B cell (primary cell): ENCODE measurements at regions not wholly inside any gene's neighbourhood (a gene's known extent, or its start where the extent isn't known, plus 50 kb on each side); places are given as distances from the start of the nearest gene placed in this dataset.

Experiments used
- ATAC-seq: fragments of 200-7000 bp; cut with Tn5 transposase; one replicate; pipeline ENCODE4 v1.10.0; 2021; ENCODE audit warnings: low read depth, mild to moderate bottlenecking, moderate number of reproducible peaks, moderate library complexity
- CTCF ChIA-PET: fragments of 350-600 bp; sonication (Branson Sonifier 250); formaldehyde crosslinking; loops from one replicate; lab custom pipeline; 2021; ENCODE audit warnings: antibody characterized with exemption, inconsistent platforms; lab: Charles Lee
- POLR2A ChIA-PET: fragments of 350-600 bp; sonication (Branson Sonifier 250); formaldehyde crosslinking; loops from one replicate; lab custom pipeline; 2021; ENCODE audit warnings: antibody characterized with exemption; lab: Charles Lee
- DNase-seq: peaks from one replicate; pipeline ENCODE4 v3.0.0; 2013
- H2AFZ ChIP-seq: 2 replicates; pipeline ENCODE4 v1.6.1; 2012; ENCODE audit warnings: mild to moderate bottlenecking, low read depth, low read length; ENCODE audit not compliant: insufficient read depth, poor library complexity, severe bottlenecking
- H3K27ac ChIP-seq, 2 donors: 1 replicate in 1 of 2; 2 replicates in 1 of 2; pipeline ENCODE4 v1.5.1; 2012 to 2013; ENCODE audit warnings: low read length in 2 of 2, mild to moderate bottlenecking in 2 of 2, moderate library complexity in 1 of 2
- H3K27me3 ChIP-seq, 4 experiments: fragments of 200-600 bp in 1 of 4; sonication (generic) in 1 of 4; replicated peaks in 1 of 4; 1 replicate in 2 of 4; 2 replicates in 2 of 4; pipeline versions ENCODE4 v1.6.1 to v1.7.0; 2013 to 2016; ENCODE audit warnings: low read length in 3 of 4, mild to moderate bottlenecking in 2 of 4, mixed read lengths in 1 of 4, moderate library complexity in 1 of 4; ENCODE audit not compliant: insufficient read depth in 4 of 4, control insufficient read depth in 3 of 4; ENCODE audit errors: control extremely low read depth in 1 of 4
- H3K36me3 ChIP-seq, 2 experiments: replicated peaks in 1 of 2; 1 replicate in 1 of 2; 2 replicates in 1 of 2; pipeline versions ENCODE4 v1.6.1 to v1.7.1; 2013; ENCODE audit warnings: low read length in 1 of 2; ENCODE audit not compliant: insufficient read depth in 2 of 2, control insufficient read depth in 1 of 2; ENCODE audit errors: control extremely low read depth in 1 of 2, extremely low read depth in 1 of 2
- H3K4me1 ChIP-seq, 2 donors: fragments of 200-600 bp in 1 of 2; sonication (generic) in 1 of 2; 1 replicate in 1 of 2; 2 replicates in 1 of 2; pipeline versions ENCODE4 v1.5.1 to v1.6.1; 2013 to 2017; ENCODE audit warnings: low read length in 2 of 2; ENCODE audit not compliant: control insufficient read depth in 2 of 2, insufficient read depth in 2 of 2
- H3K4me2 ChIP-seq: replicated peaks from 2 replicates; pipeline ENCODE3; 2012; ENCODE audit warnings: mild to moderate bottlenecking, low read depth, low read length; ENCODE audit not compliant: poor library complexity, severe bottlenecking
- H3K4me3 ChIP-seq, 5 experiments: fragments of 200-600 bp in 1 of 5; sonication (generic) in 1 of 5; 1 replicate in 3 of 5; 2 replicates in 2 of 5; pipeline versions ENCODE4 v1.5.1 to v1.7.0; 2011 to 2016; ENCODE audit warnings: low read length in 4 of 5, mild to moderate bottlenecking in 4 of 5, low read depth in 2 of 5, control low read depth in 1 of 5, moderate library complexity in 1 of 5; ENCODE audit not compliant: insufficient read depth in 1 of 5; ENCODE audit errors: control extremely low read depth in 1 of 5, extremely low read depth in 1 of 5
- H3K79me2 ChIP-seq: fragments of 200-600 bp; sonication (generic); one replicate; pipeline ENCODE4 v1.6.0; 2016; ENCODE audit warnings: low read length; ENCODE audit not compliant: control insufficient read depth, insufficient read depth
- H3K9ac ChIP-seq: fragments of 200-600 bp; sonication (generic); 2 replicates; pipeline ENCODE4 v1.6.1; 2017; ENCODE audit warnings: mild to moderate bottlenecking, low read length, moderate library complexity
- H3K9me3 ChIP-seq, 3 donors: one replicate each; pipeline versions ENCODE4 v1.6.1 to v1.7.1; 2013; ENCODE audit warnings: low read length in 2 of 3; ENCODE audit not compliant: control insufficient read depth in 2 of 3, insufficient read depth in 1 of 3; ENCODE audit errors: control extremely low read depth in 1 of 3
- H4K20me1 ChIP-seq: 2 replicates; pipeline ENCODE4 v1.6.0; 2012; ENCODE audit warnings: mild to moderate bottlenecking, low read length; ENCODE audit not compliant: insufficient read depth, control insufficient read depth, poor library complexity, severe bottlenecking
- H3K27ac Mint-ChIP-seq: one replicate; pipeline ENCODE4 v1.8.0; 2021; ENCODE audit warnings: mixed read lengths
- H3K27me3 Mint-ChIP-seq: one replicate; pipeline ENCODE4 v1.8.0; 2021; ENCODE audit warnings: mixed read lengths
- H3K4me1 Mint-ChIP-seq: one replicate; pipeline ENCODE4 v1.8.0; 2021; ENCODE audit warnings: mixed read lengths
- H3K4me3 Mint-ChIP-seq: one replicate; pipeline ENCODE4 v1.8.0; 2021; ENCODE audit warnings: mixed read lengths
- H3K9me3 Mint-ChIP-seq: one replicate; pipeline ENCODE4 v1.8.0; 2022; ENCODE audit warnings: mixed read lengths; ENCODE audit not compliant: insufficient read depth
- EZH2 ChIP-seq: IDR thresholded peaks from 2 replicates; pipeline ENCODE4 v1.6.1; 2012; ENCODE audit warnings: borderline replicate concordance, low read depth, mild to moderate bottlenecking, moderate library complexity, low read length; ENCODE audit not compliant: insufficient read depth, poor library complexity, severe bottlenecking
- WGBS: methylation state at CpG from one replicate; pipeline ENCODE4 v1.1.5; 2013; ENCODE audit warnings: missing lambda C conversion rate; ENCODE audit not compliant: insufficient coverage; 5-methylcytosine and 5-hydroxymethylcytosine counted together
- intact Hi-C: fragments of 100-400 bp; cut with micrococcal nuclease; formaldehyde crosslinking; loops from one replicate; pipeline ENCODE4 v1.10.0; 2022
- TF ChIP-seq, protein P1 (sequence below): fragments of 200-600 bp; IDR thresholded peaks from one replicate; pipeline ENCODE4 v1.8.0; 2022; ENCODE audit warnings: antibody characterized with exemption, mild to moderate bottlenecking

DNA sequence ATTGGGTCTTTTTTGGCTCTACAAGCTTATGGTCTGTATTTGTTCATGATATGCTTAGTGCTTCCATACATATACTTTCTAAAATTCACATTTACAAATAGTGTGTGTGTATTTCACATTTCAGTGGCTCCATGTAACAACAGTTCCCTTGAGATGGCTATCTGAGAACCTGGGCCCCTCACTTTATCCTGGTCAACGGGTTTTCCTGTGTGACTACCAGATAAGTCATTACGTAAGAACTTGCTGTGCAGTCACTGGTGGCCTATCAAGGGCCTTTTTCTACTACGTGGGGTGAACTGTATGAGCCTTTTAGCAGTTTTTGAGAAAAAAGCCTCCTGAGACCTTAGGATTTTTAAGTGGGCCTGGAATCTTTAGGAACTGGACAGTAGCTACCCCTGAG, 454.1 kb downstream of the PCNX1 start:
- WGBS = 8% methylated on average over 2 of the region's 3 CpGs
- no peak overlapping the region for H2AFZ ChIP-seq
- Mint-ChIP-seq H3K27ac (peak overlapping the region; percentile 91), H3K4me3 (peak overlapping the region; percentile 71), H3K27me3 (no peaks in the 10 kb centered on the region), H3K4me1 (peaks cover 92% of the 10 kb centered on the region), H3K9me3 (no peaks in the 10 kb centered on the region)
- peaks cover 82% of the 10 kb centered on the region for H3K79me2 ChIP-seq
- H3K4me3 ChIP-seq = peak overlapping the region in 3 of 5 experiments; percentile 8 to 18 (median 17)
- ChIA-PET POLR2A (interaction anchor here (1.0 kb wide), 1 partner anchor 10 kb away, joined by 3 read pairs; no protein-coding TSS in a partner anchor), CTCF (interaction anchor here (1.1 to 2.1 kb wide), 3 partner anchors 34 to 42 kb away, joined by 3 to 5 read pairs (median 4); no protein-coding TSS in a partner anchor)
- DNase-seq (peak; percentile 44), ATAC-seq (no peak)
- no peak for TF ChIP-seq EZH2
- TF ChIP-seq, protein P1, sequence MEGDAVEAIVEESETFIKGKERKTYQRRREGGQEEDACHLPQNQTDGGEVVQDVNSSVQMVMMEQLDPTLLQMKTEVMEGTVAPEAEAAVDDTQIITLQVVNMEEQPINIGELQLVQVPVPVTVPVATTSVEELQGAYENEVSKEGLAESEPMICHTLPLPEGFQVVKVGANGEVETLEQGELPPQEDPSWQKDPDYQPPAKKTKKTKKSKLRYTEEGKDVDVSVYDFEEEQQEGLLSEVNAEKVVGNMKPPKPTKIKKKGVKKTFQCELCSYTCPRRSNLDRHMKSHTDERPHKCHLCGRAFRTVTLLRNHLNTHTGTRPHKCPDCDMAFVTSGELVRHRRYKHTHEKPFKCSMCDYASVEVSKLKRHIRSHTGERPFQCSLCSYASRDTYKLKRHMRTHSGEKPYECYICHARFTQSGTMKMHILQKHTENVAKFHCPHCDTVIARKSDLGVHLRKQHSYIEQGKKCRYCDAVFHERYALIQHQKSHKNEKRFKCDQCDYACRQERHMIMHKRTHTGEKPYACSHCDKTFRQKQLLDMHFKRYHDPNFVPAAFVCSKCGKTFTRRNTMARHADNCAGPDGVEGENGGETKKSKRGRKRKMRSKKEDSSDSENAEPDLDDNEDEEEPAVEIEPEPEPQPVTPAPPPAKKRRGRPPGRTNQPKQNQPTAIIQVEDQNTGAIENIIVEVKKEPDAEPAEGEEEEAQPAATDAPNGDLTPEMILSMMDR = no peak
- intact Hi-C loops = no loop called here
- no peaks in the 10 kb centered on the region for H3K27me3 ChIP-seq
- H3K27ac ChIP-seq = peak overlapping the region; percentile 89 to 95
- H3K9ac ChIP-seq = peak overlapping the region; percentile 39
- H3K36me3 ChIP-seq = peaks cover 0 to 1% of the 10 kb centered on the region in 2 experiments
- H3K4me1 ChIP-seq = peaks cover 95 to 97% of the 10 kb centered on the region in 2 donors
- no peaks in the 10 kb centered on the region for H4K20me1 ChIP-seq
- H3K4me2 ChIP-seq = peak overlapping the region; percentile 70
- peaks cover 0 to 11% (median 7%) of the 10 kb centered on the region in 3 donors for H3K9me3 ChIP-seq

DNA sequence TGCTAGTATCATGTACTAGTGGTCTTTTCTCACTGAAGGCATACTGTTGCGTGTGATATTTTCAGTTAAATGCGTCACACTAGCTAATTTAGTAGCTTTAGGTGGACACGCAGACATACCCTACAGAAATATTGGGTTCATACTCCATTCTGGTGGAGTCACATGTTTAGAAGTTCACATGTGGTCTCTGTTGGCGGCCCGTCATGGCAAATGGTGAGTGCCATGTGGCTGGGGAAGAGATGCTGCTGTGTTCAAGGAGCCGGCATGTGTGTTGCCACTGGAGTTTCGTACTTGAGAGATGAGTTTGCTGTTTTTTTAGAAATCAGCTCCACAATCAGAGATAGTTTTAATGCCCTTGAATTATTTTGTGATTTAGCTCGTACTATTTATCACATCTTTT, 454.6 kb downstream of the PCNX1 start:
- peak overlapping the region in 1 of 5 experiments; percentile 17 for H3K4me3 ChIP-seq
- H3K4me1 ChIP-seq = peaks cover 92 to 97% of the 10 kb centered on the region in 2 donors
- ChIA-PET POLR2A (interaction anchor here (1.0 kb wide), 1 partner anchor 10 kb away, joined by 3 read pairs; no protein-coding TSS in a partner anchor), CTCF (interaction anchor here (1.1 to 2.1 kb wide), 2 partner anchors 37 to 42 kb away, joined by 4 to 5 read pairs; no protein-coding TSS in a partner anchor)
- H2AFZ ChIP-seq = no peak overlapping the region
- H3K27ac ChIP-seq = peak overlapping the region; percentile 89 to 95
- H4K20me1 ChIP-seq = no peaks in the 10 kb centered on the region
- H3K4me2 ChIP-seq = peak overlapping the region; percentile 70
- DNase-seq (no peak), ATAC-seq (no peak)
- Mint-ChIP-seq H3K9me3 (no peaks in the 10 kb centered on the region), H3K4me3 (peak overlapping the region; percentile 71), H3K4me1 (peaks cover 92% of the 10 kb centered on the region), H3K27me3 (no peaks in the 10 kb centered on the region), H3K27ac (peak overlapping the region; percentile 91)
- H3K9ac ChIP-seq = peak overlapping the region; percentile 39
- TF ChIP-seq EZH2 = no peak
- TF ChIP-seq, protein P1 = no peak
- WGBS = 98% methylated on average over 6 of the region's 8 CpGs
- peaks cover 83% of the 10 kb centered on the region for H3K79me2 ChIP-seq
- peaks cover 0 to 11% (median 7%) of the 10 kb centered on the region in 3 donors for H3K9me3 ChIP-seq
- no peaks in the 10 kb centered on the region for H3K27me3 ChIP-seq
- H3K36me3 ChIP-seq = peaks cover 0 to 1% of the 10 kb centered on the region in 2 experiments
- intact Hi-C loops = no loop called here
